Gastroesophageal sphincter (tissue), 3 donors: ENCODE measurements at regions not wholly inside any gene's neighbourhood (a gene's known extent, or its start where the extent isn't known, plus 50 kb on each side); places are given as distances from the start of the nearest gene placed in this dataset.

Source experiments
- POLR2AphosphoS5 ChIP-seq: sonication (generic); formaldehyde crosslinking; IDR thresholded peaks from one replicate; pipeline ENCODE4 v1.6.1; 2017; ENCODE audit warnings: antibody characterized with exemption
- TF ChIP-seq, protein P1 (sequence below), 4 experiments: fragments of 200-600 bp in 2 of 4; fragments of 450-650 bp in 2 of 4; sonication (generic) in 1 of 4; IDR thresholded peaks; one replicate each; pipeline ENCODE4 v1.5.1; 2017 to 2019; ENCODE audit warnings: antibody characterized with exemption in 4 of 4, mild to moderate bottlenecking in 2 of 4, moderate library complexity in 2 of 4

DNA sequence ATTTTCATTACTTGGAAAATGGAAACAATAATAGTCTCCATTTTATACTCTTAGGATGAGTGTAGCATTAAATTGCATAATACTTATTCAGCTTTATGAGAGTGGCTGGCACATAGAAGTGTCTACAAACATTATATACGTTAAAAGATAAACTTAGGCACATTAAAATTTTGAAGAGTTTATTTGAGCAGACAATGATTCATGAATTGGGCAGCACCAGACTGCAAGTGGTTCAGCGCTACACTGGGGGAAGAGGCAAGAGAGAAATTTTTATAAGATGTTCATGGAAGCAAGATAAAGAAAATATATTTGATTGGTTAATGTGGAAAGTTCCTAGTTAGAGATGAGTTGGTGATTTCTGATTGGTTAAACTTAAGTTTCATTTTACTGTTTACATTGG, 243.7 kb downstream of the RASEF start:
- TF ChIP-seq, protein P1, sequence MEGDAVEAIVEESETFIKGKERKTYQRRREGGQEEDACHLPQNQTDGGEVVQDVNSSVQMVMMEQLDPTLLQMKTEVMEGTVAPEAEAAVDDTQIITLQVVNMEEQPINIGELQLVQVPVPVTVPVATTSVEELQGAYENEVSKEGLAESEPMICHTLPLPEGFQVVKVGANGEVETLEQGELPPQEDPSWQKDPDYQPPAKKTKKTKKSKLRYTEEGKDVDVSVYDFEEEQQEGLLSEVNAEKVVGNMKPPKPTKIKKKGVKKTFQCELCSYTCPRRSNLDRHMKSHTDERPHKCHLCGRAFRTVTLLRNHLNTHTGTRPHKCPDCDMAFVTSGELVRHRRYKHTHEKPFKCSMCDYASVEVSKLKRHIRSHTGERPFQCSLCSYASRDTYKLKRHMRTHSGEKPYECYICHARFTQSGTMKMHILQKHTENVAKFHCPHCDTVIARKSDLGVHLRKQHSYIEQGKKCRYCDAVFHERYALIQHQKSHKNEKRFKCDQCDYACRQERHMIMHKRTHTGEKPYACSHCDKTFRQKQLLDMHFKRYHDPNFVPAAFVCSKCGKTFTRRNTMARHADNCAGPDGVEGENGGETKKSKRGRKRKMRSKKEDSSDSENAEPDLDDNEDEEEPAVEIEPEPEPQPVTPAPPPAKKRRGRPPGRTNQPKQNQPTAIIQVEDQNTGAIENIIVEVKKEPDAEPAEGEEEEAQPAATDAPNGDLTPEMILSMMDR (IDR thresholded peaks at IDR 0.05) = no peak
- TF ChIP-seq POLR2AphosphoS5 = no peak
